ENCODE measurements at regions not wholly inside any gene's neighbourhood (a gene's known extent, or its start where the extent isn't known, plus 50 kb on each side); places are given as distances from the start of the nearest gene placed in this dataset.

DNA sequence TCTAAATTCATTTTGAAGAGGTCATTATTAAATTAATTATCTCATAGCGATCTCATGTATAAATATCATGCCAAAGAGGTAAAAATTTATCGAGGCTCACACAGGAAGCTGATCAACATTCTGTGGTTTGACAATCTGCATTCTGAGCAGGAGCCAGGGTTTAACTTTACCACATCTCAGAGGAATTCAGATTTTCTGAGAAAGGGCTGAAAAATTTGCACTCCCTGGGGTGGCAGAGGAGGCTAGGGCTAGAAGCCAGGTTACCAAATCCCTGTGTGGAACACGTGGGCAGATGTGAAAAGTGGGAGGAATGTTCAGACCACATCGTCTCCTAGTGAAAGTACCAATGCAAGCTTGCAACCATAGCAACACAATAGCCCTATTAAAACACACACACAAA is 63.5 kb upstream of the CTLA4 start:
- DNase-seq, result no peak
- Histone ChIP-seq H3K4me3 (no peak overlapping the region), H3K4me1 (no peaks in the 10 kb centered on the region), H3K27me3 (no peaks in the 10 kb centered on the region), H3K9me3 (no peaks in the 10 kb centered on the region), H3K36me3 (no peaks in the 10 kb centered on the region), H3K27ac (no peak overlapping the region)
- intact Hi-C loops (cut with DNase I; ENCODE audit: low total_unique reads), result no loop called here
- TF ChIP-seq, protein P1, sequence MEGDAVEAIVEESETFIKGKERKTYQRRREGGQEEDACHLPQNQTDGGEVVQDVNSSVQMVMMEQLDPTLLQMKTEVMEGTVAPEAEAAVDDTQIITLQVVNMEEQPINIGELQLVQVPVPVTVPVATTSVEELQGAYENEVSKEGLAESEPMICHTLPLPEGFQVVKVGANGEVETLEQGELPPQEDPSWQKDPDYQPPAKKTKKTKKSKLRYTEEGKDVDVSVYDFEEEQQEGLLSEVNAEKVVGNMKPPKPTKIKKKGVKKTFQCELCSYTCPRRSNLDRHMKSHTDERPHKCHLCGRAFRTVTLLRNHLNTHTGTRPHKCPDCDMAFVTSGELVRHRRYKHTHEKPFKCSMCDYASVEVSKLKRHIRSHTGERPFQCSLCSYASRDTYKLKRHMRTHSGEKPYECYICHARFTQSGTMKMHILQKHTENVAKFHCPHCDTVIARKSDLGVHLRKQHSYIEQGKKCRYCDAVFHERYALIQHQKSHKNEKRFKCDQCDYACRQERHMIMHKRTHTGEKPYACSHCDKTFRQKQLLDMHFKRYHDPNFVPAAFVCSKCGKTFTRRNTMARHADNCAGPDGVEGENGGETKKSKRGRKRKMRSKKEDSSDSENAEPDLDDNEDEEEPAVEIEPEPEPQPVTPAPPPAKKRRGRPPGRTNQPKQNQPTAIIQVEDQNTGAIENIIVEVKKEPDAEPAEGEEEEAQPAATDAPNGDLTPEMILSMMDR (IDR thresholded peaks at IDR 0.05), result no peak
- TF ChIP-seq POLR2A (IDR thresholded peaks at IDR 0.05), result no peak

DNA sequence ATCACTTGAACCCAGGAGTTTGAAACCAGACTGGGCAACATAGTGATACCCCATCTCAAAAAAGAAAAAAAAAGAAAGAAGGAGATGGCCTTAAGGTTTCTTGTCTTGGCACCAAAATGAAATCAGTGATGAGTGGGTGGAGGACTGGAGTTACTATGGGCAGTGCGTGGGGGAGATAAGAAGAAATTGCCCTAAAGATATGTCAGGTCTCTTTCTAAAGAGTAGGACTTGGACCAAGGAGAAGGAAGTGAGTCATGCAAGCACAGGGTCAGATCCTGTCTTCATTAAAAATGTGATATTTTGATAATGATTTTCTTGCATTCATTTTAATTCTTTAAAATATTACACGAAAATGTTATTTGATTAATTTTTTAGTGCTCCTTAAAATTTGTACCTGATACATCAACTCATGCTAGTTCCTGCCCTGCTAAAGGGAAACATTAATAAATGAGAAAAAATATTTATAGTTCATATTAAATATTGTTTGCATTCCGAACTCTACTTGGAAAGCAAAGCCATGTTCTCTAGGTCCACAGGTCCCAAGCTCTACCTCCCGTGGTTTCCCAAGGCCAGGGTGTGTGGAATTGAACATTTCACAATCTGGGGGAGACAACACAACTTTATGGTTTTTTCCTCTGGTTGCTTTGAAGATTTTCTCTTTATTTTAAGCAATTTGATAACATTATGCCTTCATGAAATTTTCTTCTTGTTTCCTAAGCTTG is 62.6 kb upstream of the CTLA4 start:
- H3K9me3 ChIP-seq, result no peaks in the 10 kb centered on the region
- H3K4me3 ChIP-seq, result no peak overlapping the region
- H3K36me3 ChIP-seq, result no peaks in the 10 kb centered on the region
- no peaks in the 10 kb centered on the region for H3K4me1 ChIP-seq
- TF ChIP-seq POLR2A (IDR thresholded peaks at IDR 0.05), result no peak
- TF ChIP-seq, protein P1 (IDR thresholded peaks at IDR 0.05), result no peak
- H3K27me3 ChIP-seq, result no peaks in the 10 kb centered on the region
- DNase-seq, result no peak
- no peak overlapping the region for H3K27ac ChIP-seq
- intact Hi-C loops (cut with DNase I; ENCODE audit: low total_unique reads), result no loop called here

DNA sequence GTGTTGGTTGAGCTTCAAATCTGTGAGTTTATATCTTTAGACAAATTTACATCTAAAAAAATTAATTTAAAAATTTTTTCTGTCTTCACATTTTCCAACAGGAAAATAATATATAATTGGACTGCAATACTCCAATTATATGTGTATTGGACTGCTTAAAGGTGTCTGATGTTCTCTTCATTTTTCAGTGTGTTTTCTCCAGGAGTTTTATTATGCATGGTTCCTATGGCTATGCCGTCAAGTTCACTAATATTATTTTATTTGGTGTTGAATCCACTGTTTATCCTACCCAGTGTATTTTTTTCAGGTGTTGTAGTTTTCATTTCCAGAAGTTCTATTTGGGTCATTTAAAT is 62.1 kb upstream of the CTLA4 start:
- H3K4me1 ChIP-seq, result no peaks in the 10 kb centered on the region
- H3K9me3 ChIP-seq, result no peaks in the 10 kb centered on the region
- H3K36me3 ChIP-seq, result no peaks in the 10 kb centered on the region
- no peak for DNase-seq
- no peak overlapping the region for H3K4me3 ChIP-seq
- no peak overlapping the region for H3K27ac ChIP-seq
- TF ChIP-seq POLR2A (IDR thresholded peaks at IDR 0.05), result no peak
- TF ChIP-seq, protein P1 (IDR thresholded peaks at IDR 0.05), result no peak
- intact Hi-C loops (cut with DNase I; ENCODE audit: low total_unique reads), result no loop called here
- no peaks in the 10 kb centered on the region for H3K27me3 ChIP-seq

DNA sequence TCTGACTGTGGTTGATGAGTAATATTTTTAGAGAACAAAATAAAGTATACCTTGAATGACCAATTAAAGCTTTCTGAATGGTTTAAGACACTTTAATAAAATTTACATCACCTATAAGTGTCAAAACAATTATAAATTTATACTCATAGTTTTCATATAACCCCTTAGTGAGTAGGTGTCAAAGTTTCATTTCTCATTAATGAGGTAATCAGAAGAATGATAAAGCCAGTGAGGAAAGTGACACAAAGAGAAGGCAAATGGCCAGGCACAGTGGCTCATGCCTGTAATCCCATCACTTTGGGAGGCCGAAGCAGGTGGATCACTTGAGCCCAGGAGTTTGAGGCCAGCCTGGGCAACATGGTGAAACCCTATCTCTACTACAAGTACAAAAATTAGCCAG is 60.8 kb upstream of the CTLA4 start:
- intact Hi-C loops (cut with DNase I; ENCODE audit: low total_unique reads), result no loop called here
- H3K27ac ChIP-seq, result no peak overlapping the region
- H3K9me3 ChIP-seq, result no peaks in the 10 kb centered on the region
- no peak for DNase-seq
- H3K27me3 ChIP-seq, result no peaks in the 10 kb centered on the region
- H3K4me1 ChIP-seq, result no peaks in the 10 kb centered on the region
- H3K4me3 ChIP-seq, result no peak overlapping the region
- no peaks in the 10 kb centered on the region for H3K36me3 ChIP-seq
- TF ChIP-seq, protein P1 (IDR thresholded peaks at IDR 0.05), result no peak
- no peak for TF ChIP-seq POLR2A (IDR thresholded peaks at IDR 0.05)

DNA sequence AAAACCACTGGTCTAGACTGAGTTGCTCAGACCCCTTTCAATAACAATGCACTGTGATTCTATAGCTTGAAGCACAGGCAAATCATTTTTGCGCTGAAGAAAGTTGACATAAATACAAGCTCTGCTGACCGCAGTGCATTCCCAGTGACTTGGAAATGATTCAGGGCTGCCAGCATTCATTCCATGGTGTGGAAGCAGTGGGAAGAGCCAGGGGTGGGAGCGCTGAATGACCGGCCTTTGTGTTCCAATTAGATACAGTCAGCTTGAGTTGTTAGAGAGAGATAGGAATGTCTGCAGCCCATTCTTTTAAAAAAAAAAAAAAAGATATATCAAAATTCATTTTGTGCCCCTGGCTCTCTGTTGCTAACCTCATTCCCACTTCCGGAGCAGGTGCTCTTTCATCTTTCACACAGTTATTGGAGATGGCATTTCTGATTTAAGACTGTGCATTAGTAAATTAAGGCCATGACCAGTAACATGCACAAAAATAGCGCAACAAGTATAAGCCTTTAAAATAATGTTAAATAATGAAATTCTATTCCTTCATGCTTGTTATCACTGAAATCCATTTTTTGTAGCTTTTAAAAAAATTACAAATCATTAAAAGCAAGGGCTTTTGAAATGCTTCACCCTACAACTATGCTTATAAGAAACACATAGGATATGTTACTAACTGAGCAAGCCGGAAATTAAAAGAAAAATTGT is 59.4 kb upstream of the CTLA4 start:
- intact Hi-C loops (cut with DNase I; ENCODE audit: low total_unique reads), result no loop called here
- TF ChIP-seq, protein P1 (IDR thresholded peaks at IDR 0.05), result no peak

More for the DNA sequence above, 59.4 kb upstream of the CTLA4 start:
- H3K36me3 ChIP-seq, result no peaks in the 10 kb centered on the region
- no peak overlapping the region for H3K27ac ChIP-seq
- no peaks in the 10 kb centered on the region for H3K4me1 ChIP-seq
- H3K9me3 ChIP-seq, result no peaks in the 10 kb centered on the region
- H3K27me3 ChIP-seq, result no peaks in the 10 kb centered on the region
- no peak overlapping the region for H3K4me3 ChIP-seq
- DNase-seq, result no peak

All from uterus (tissue), 3 donors.